ENCODE measurements at regions not wholly inside any gene's neighbourhood (a gene's known extent, or its start where the extent isn't known, plus 50 kb on each side); places are given as distances from the start of the nearest gene placed in this dataset.

GRCh38 chr1:71156590-71156989 is 75.8 kb upstream of the ZRANB2 start:
- no peaks in the 10 kb centered on the region for H3K9me3 ChIP-seq (ENCODE audit: insufficient read depth, low read depth)
- no peaks in the 10 kb centered on the region for H3K9me2 ChIP-seq (ENCODE audit: insufficient read depth)
- H3K4me2 ChIP-seq: no peak overlapping the region
- intact Hi-C loops (cut with micrococcal nuclease; ENCODE audit: unreplicated experiment): no loop called here
- no peaks in the 10 kb centered on the region for H3K79me2 ChIP-seq (ENCODE audit: low read depth)
- H2AFZ ChIP-seq: no peak overlapping the region
- CTCF ChIA-PET: no interaction called here
- no peak for DNase-seq
- POLR2A ChIA-PET (ENCODE audit: unreplicated experiment): no interaction called here
- H4K20me1 ChIP-seq (ENCODE audit: insufficient read depth): no peaks in the 10 kb centered on the region
- H3K27me3 ChIP-seq (ENCODE audit: insufficient read depth, low read depth): no peaks in the 10 kb centered on the region
- H3F3A ChIP-seq (ENCODE audit: insufficient read depth, low read depth): no peaks in the 10 kb centered on the region
- H3K4me3 ChIP-seq: no peak overlapping the region
- H3K4me1 ChIP-seq (replicated peaks; ENCODE audit: insufficient read depth): no peaks in the 10 kb centered on the region
- no TSS peak for BruUV-seq (replicated peaks)
- no peaks in the 10 kb centered on the region for H3K36me3 ChIP-seq (ENCODE audit: low read depth)
- no peak overlapping the region for H3K27ac ChIP-seq
- no peak for TF ChIP-seq CTCF (conservative IDR thresholded peaks at IDR 0.05)
- no peak for TF ChIP-seq EZH2 (IDR thresholded peaks at IDR 0.05; ENCODE audit: low read depth)

- CTCF ChIA-PET: no interaction called here
- no peak overlapping the region for H2AFZ ChIP-seq
- BruUV-seq (replicated peaks): no TSS peak
Observed at GRCh38 chr1:71154429-71154828, 73.6 kb upstream of the ZRANB2 start.

GRCh38 chr1:71153826-71154225 is 73.0 kb upstream of the ZRANB2 start:
- Histone ChIP-seq H4K20me1 (ENCODE audit: insufficient read depth) (no peaks in the 10 kb centered on the region), H2AFZ (no peak overlapping the region), H3K36me3 (ENCODE audit: low read depth) (no peaks in the 10 kb centered on the region), H3K9me2 (ENCODE audit: insufficient read depth) (no peaks in the 10 kb centered on the region), H3K27me3 (ENCODE audit: insufficient read depth, low read depth) (no peaks in the 10 kb centered on the region), H3K79me2 (ENCODE audit: low read depth) (no peaks in the 10 kb centered on the region), H3K9me3 (ENCODE audit: insufficient read depth, low read depth) (no peaks in the 10 kb centered on the region), H3F3A (ENCODE audit: insufficient read depth, low read depth) (no peaks in the 10 kb centered on the region), H3K4me1 (replicated peaks; ENCODE audit: insufficient read depth) (no peaks in the 10 kb centered on the region), H3K27ac (no peak overlapping the region), H3K4me2 (no peak overlapping the region), H3K4me3 (no peak overlapping the region)
- BruUV-seq (replicated peaks): no TSS peak
- POLR2A ChIA-PET (ENCODE audit: unreplicated experiment): no interaction called here
- CTCF ChIA-PET: no interaction called here
- no peak for TF ChIP-seq CTCF (conservative IDR thresholded peaks at IDR 0.05)
- intact Hi-C loops (cut with micrococcal nuclease; ENCODE audit: unreplicated experiment): no loop called here
- no peak for DNase-seq

More at GRCh38 chr1:71154429-71154828, 73.6 kb upstream of the ZRANB2 start:
- no peaks in the 10 kb centered on the region for H3K27me3 ChIP-seq (ENCODE audit: insufficient read depth, low read depth)
- POLR2A ChIA-PET (ENCODE audit: unreplicated experiment): no interaction called here
- no peaks in the 10 kb centered on the region for H3F3A ChIP-seq (ENCODE audit: insufficient read depth, low read depth)
- no peak overlapping the region for H3K27ac ChIP-seq
- no peak for TF ChIP-seq EZH2 (IDR thresholded peaks at IDR 0.05; ENCODE audit: low read depth)
- TF ChIP-seq CTCF (conservative IDR thresholded peaks at IDR 0.05): no peak
- H3K36me3 ChIP-seq (ENCODE audit: low read depth): no peaks in the 10 kb centered on the region
- H3K4me3 ChIP-seq: no peak overlapping the region
- intact Hi-C loops (cut with micrococcal nuclease; ENCODE audit: unreplicated experiment): no loop called here
- H3K4me1 ChIP-seq (replicated peaks; ENCODE audit: insufficient read depth): no peaks in the 10 kb centered on the region
- no peaks in the 10 kb centered on the region for H3K79me2 ChIP-seq (ENCODE audit: low read depth)
- H3K4me2 ChIP-seq: no peak overlapping the region
- H4K20me1 ChIP-seq (ENCODE audit: insufficient read depth): no peaks in the 10 kb centered on the region
- DNase-seq: no peak
- H3K9me2 ChIP-seq (ENCODE audit: insufficient read depth): no peaks in the 10 kb centered on the region
- H3K9me3 ChIP-seq (ENCODE audit: insufficient read depth, low read depth): no peaks in the 10 kb centered on the region

All from PC-9 (cell line).